ENCODE measurements at regions not wholly inside any gene's neighbourhood (a gene's known extent, or its start where the extent isn't known, plus 50 kb on each side); places are given as distances from the start of the nearest gene placed in this dataset.

DNA sequence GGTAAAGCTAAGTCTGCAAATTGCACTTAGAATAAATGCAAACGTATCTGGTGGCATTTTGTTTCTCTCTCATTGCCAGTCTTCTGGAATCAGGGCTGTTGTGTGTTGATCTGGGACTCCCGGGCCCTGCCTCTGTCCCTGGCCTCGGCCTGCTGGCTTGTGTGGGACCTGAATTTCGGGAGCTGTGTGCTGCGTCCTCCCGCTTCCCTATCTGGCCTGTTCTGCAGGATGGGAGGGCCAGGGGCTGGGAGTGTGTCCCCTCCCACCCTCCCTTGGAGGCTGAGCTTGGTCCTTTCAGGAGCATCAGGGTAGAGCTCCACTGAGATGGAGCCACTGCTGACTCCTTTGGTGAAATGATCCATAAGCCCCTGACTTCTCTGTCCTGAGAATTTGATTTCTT lies 118.5 kb downstream of the ACKR3 start:
- no peaks in the 10 kb centered on the region for H3K27me3 ChIP-seq (ENCODE audit: control insufficient read depth, insufficient read depth, low read length)
- no peak overlapping the region for H3K9ac ChIP-seq (ENCODE audit: low read depth, low read length)
- H3K9me3 ChIP-seq (ENCODE audit: control insufficient read depth, insufficient read depth, low read length), result no peaks in the 10 kb centered on the region
- H3K4me3 ChIP-seq (ENCODE audit: low read depth, low read length), result no peak overlapping the region
- no peaks in the 10 kb centered on the region for H3K36me3 ChIP-seq (ENCODE audit: control insufficient read depth, insufficient read depth, low read length)
- H3K4me1 ChIP-seq (ENCODE audit: control insufficient read depth, insufficient read depth, low read length), result peaks cover 2% of the 10 kb centered on the region

GRCh38 chr2:236688563-236689392 lies 119.2 kb downstream of the ACKR3 start:
- Histone ChIP-seq H3K4me3 (ENCODE audit: low read depth, low read length) (no peak overlapping the region), H3K27me3 (ENCODE audit: control insufficient read depth, insufficient read depth, low read length) (no peaks in the 10 kb centered on the region), H3K4me1 (ENCODE audit: control insufficient read depth, insufficient read depth, low read length) (peaks cover 2% of the 10 kb centered on the region), H3K36me3 (ENCODE audit: control insufficient read depth, insufficient read depth, low read length) (no peaks in the 10 kb centered on the region), H3K9ac (ENCODE audit: low read depth, low read length) (no peak overlapping the region), H3K9me3 (ENCODE audit: control insufficient read depth, insufficient read depth, low read length) (no peaks in the 10 kb centered on the region)

DNA sequence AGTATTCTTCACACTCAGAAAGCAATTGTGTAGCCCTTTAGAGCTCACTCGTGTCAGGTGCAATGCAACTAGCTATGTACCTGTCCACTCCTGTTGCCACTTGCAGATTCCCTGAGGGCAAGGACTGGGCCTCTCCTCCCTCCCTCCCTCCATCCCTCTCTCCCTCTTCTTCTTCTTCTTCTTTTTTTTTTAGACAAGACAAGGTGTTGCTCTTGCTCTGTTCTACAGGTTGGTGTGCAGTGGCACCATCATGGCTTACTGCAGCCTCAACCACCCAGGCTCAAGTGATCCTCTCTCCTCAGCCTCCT lies 119.7 kb downstream of the ACKR3 start:
- no peak overlapping the region for H3K4me3 ChIP-seq (ENCODE audit: low read depth, low read length)
- H3K9me3 ChIP-seq (ENCODE audit: control insufficient read depth, insufficient read depth, low read length), result no peaks in the 10 kb centered on the region
- no peaks in the 10 kb centered on the region for H3K27me3 ChIP-seq (ENCODE audit: control insufficient read depth, insufficient read depth, low read length)
- no peak overlapping the region for H3K9ac ChIP-seq (ENCODE audit: low read depth, low read length)
- peaks cover 2% of the 10 kb centered on the region for H3K4me1 ChIP-seq (ENCODE audit: control insufficient read depth, insufficient read depth, low read length)
- H3K36me3 ChIP-seq (ENCODE audit: control insufficient read depth, insufficient read depth, low read length), result no peaks in the 10 kb centered on the region

DNA sequence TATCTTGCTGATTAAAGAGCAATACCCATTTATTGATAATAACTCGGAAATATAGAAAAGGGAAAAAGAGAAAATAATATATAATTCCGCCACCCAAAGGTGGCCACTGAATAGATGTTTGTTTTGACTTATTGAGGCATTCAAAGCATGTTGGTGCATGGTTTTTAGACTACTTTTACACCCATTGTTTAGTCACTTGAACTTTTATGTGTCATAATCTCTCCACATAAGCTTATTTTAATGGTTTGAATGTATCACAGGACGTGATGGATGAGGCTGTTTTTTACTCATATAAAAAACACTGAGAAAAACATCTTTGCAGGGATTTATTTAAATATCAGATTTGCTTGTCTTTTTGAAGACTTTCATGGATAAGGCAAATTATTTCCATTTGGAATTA lies 120.4 kb downstream of the ACKR3 start:
- H3K36me3 ChIP-seq (ENCODE audit: control insufficient read depth, insufficient read depth, low read length), result no peaks in the 10 kb centered on the region
- no peak overlapping the region for H3K9ac ChIP-seq (ENCODE audit: low read depth, low read length)
- H3K27me3 ChIP-seq (ENCODE audit: control insufficient read depth, insufficient read depth, low read length), result no peaks in the 10 kb centered on the region
- H3K4me1 ChIP-seq (ENCODE audit: control insufficient read depth, insufficient read depth, low read length), result no peaks in the 10 kb centered on the region
- H3K9me3 ChIP-seq (ENCODE audit: control insufficient read depth, insufficient read depth, low read length), result no peaks in the 10 kb centered on the region
- H3K4me3 ChIP-seq (ENCODE audit: low read depth, low read length), result no peak overlapping the region

DNA sequence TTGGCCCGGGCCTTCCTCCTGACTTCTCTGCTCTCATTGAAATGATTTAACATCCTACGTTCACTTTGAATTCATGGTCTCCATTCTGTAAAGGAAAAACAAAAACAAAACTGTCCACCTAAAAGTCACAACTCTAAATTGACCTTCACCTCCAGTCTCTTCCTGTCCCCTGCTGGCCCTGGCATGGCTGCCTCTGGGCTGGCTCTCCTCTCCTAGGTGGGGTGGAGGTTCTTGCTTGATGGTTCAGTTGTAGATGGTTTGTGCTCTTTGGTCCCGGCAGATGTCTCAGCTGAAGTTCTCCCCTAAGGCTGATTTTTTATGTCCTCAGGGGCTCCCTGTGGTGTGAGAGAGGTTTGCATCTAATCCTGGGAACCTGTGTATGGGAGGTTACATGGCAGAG lies 121.1 kb downstream of the ACKR3 start:
- H3K4me3 ChIP-seq (ENCODE audit: low read depth, low read length), result no peak overlapping the region
- no peaks in the 10 kb centered on the region for H3K9me3 ChIP-seq (ENCODE audit: control insufficient read depth, insufficient read depth, low read length)
- no peak overlapping the region for H3K9ac ChIP-seq (ENCODE audit: low read depth, low read length)
- no peaks in the 10 kb centered on the region for H3K27me3 ChIP-seq (ENCODE audit: control insufficient read depth, insufficient read depth, low read length)
- H3K36me3 ChIP-seq (ENCODE audit: control insufficient read depth, insufficient read depth, low read length), result no peaks in the 10 kb centered on the region
- no peaks in the 10 kb centered on the region for H3K4me1 ChIP-seq (ENCODE audit: control insufficient read depth, insufficient read depth, low read length)

DNA sequence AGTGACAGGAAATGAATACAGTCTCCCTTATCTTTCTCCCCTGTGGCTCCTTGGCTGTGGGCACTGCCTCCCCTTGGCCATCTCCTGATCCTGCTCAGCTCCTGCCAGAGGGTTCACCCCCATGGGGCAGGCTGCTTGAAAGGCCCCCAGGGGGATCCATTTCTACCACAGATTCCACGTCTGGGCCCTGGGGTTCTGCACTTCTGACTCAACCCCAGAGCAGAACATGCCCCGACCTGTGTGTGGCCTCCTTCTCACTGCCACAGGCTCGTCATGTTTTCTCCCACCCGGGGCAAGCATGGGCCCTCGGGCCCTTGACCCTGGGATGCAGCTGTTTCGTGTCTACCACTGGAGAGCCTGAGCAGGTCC lies 122.2 kb downstream of the ACKR3 start:
- Histone ChIP-seq H3K27me3 (ENCODE audit: control insufficient read depth, insufficient read depth, low read length) (no peaks in the 10 kb centered on the region), H3K9me3 (ENCODE audit: control insufficient read depth, insufficient read depth, low read length) (no peaks in the 10 kb centered on the region), H3K36me3 (ENCODE audit: control insufficient read depth, insufficient read depth, low read length) (no peaks in the 10 kb centered on the region), H3K9ac (ENCODE audit: low read depth, low read length) (no peak overlapping the region), H3K4me3 (ENCODE audit: low read depth, low read length) (no peak overlapping the region), H3K4me1 (ENCODE audit: control insufficient read depth, insufficient read depth, low read length) (no peaks in the 10 kb centered on the region)

- Histone ChIP-seq H3K4me1 (ENCODE audit: control insufficient read depth, insufficient read depth, low read length) (no peaks in the 10 kb centered on the region), H3K9ac (ENCODE audit: low read depth, low read length) (no peak overlapping the region), H3K9me3 (ENCODE audit: control insufficient read depth, insufficient read depth, low read length) (no peaks in the 10 kb centered on the region), H3K36me3 (ENCODE audit: control insufficient read depth, insufficient read depth, low read length) (no peaks in the 10 kb centered on the region), H3K4me3 (ENCODE audit: low read depth, low read length) (no peak overlapping the region), H3K27me3 (ENCODE audit: control insufficient read depth, insufficient read depth, low read length) (no peaks in the 10 kb centered on the region)
Measured at GRCh38 chr2:236692937-236693336, 123.3 kb downstream of the ACKR3 start.

DNA sequence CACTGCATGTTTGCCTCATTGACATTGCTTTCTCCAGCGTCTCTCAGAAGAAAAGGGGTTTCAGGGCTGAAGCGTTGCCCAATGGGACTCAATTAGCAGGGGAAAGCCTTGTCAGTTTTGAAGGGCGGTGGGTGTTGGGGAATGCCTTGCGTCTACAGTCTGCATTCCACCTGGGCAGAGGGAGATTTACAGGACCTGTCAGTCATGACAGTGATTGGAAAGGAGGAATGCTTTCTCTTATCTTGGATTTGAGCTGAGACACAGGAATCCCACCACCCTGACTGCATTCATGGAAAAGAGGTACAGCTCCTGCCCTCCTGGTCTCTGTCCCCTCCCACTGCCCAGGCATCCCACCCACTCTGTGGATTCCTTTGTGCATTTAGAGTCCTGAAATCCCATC lies 123.9 kb downstream of the ACKR3 start:
- Histone ChIP-seq H3K36me3 (ENCODE audit: control insufficient read depth, insufficient read depth, low read length) (no peaks in the 10 kb centered on the region), H3K9me3 (ENCODE audit: control insufficient read depth, insufficient read depth, low read length) (no peaks in the 10 kb centered on the region), H3K27me3 (ENCODE audit: control insufficient read depth, insufficient read depth, low read length) (no peaks in the 10 kb centered on the region), H3K9ac (ENCODE audit: low read depth, low read length) (no peak overlapping the region), H3K4me1 (ENCODE audit: control insufficient read depth, insufficient read depth, low read length) (no peaks in the 10 kb centered on the region), H3K4me3 (ENCODE audit: low read depth, low read length) (no peak overlapping the region)

- Histone ChIP-seq H3K4me3 (ENCODE audit: low read depth, low read length) (no peak overlapping the region), H3K4me1 (ENCODE audit: control insufficient read depth, insufficient read depth, low read length) (no peaks in the 10 kb centered on the region), H3K9me3 (ENCODE audit: control insufficient read depth, insufficient read depth, low read length) (no peaks in the 10 kb centered on the region), H3K36me3 (ENCODE audit: control insufficient read depth, insufficient read depth, low read length) (no peaks in the 10 kb centered on the region), H3K9ac (ENCODE audit: low read depth, low read length) (no peak overlapping the region), H3K27me3 (ENCODE audit: control insufficient read depth, insufficient read depth, low read length) (no peaks in the 10 kb centered on the region)
Measured at GRCh38 chr2:236694146-236694888, 124.7 kb downstream of the ACKR3 start.

DNA sequence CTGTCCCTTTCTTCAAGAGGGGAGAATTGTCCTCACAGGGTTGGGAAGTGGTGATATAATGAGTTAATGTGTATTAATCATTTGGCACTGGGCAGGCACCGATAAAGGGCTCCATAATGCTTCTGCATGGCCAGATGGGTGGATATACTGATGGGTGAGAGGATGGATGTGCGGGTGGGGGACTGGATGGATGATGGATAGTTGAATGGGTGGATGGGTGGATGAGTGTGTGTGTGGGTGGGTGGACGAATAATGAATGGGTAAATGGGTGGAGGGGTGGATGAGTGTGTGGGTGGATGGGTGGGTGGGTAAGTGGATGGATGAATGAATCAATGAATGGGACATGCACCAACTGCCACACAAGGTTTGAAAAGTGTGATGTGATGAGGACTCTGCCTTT lies 127.2 kb downstream of the ACKR3 start:
- no peaks in the 10 kb centered on the region for H3K9me3 ChIP-seq (ENCODE audit: control insufficient read depth, insufficient read depth, low read length)
- no peak overlapping the region for H3K4me3 ChIP-seq (ENCODE audit: low read depth, low read length)
- H3K36me3 ChIP-seq (ENCODE audit: control insufficient read depth, insufficient read depth, low read length), result no peaks in the 10 kb centered on the region
- no peaks in the 10 kb centered on the region for H3K4me1 ChIP-seq (ENCODE audit: control insufficient read depth, insufficient read depth, low read length)
- H3K9ac ChIP-seq (ENCODE audit: low read depth, low read length), result no peak overlapping the region
- no peaks in the 10 kb centered on the region for H3K27me3 ChIP-seq (ENCODE audit: control insufficient read depth, insufficient read depth, low read length)

- Histone ChIP-seq H3K4me3 (ENCODE audit: low read depth, low read length) (no peak overlapping the region), H3K36me3 (ENCODE audit: control insufficient read depth, insufficient read depth, low read length) (no peaks in the 10 kb centered on the region), H3K9me3 (ENCODE audit: control insufficient read depth, insufficient read depth, low read length) (no peaks in the 10 kb centered on the region), H3K4me1 (ENCODE audit: control insufficient read depth, insufficient read depth, low read length) (no peaks in the 10 kb centered on the region), H3K9ac (ENCODE audit: low read depth, low read length) (no peak overlapping the region), H3K27me3 (ENCODE audit: control insufficient read depth, insufficient read depth, low read length) (no peaks in the 10 kb centered on the region)
Measured at GRCh38 chr2:236698016-236698627, 128.5 kb downstream of the ACKR3 start.

- Histone ChIP-seq H3K4me3 (ENCODE audit: low read depth, low read length) (no peak overlapping the region), H3K9me3 (ENCODE audit: control insufficient read depth, insufficient read depth, low read length) (no peaks in the 10 kb centered on the region), H3K4me1 (ENCODE audit: control insufficient read depth, insufficient read depth, low read length) (no peaks in the 10 kb centered on the region), H3K9ac (ENCODE audit: low read depth, low read length) (no peak overlapping the region), H3K36me3 (ENCODE audit: control insufficient read depth, insufficient read depth, low read length) (no peaks in the 10 kb centered on the region), H3K27me3 (ENCODE audit: control insufficient read depth, insufficient read depth, low read length) (no peaks in the 10 kb centered on the region)
Measured at GRCh38 chr2:236700703-236701102, 131.1 kb downstream of the ACKR3 start.
